Body of pancreas (tissue), 4 donors: ENCODE measurements at regions not wholly inside any gene's neighbourhood (a gene's known extent, or its start where the extent isn't known, plus 50 kb on each side); places are given as distances from the start of the nearest gene placed in this dataset.

ENCODE experiments used
- POLR2A ChIP-seq, 3 donors: fragments of 450-650 bp; IDR thresholded peaks; one replicate each; pipeline ENCODE4 v1.6.1; 2016; ENCODE audit warnings: antibody characterized with exemption in 3 of 3, mild to moderate bottlenecking in 2 of 3
- TF ChIP-seq, protein P1 (sequence below), 7 experiments: fragments of 450-650 bp in 4 of 7; fragments of 200-600 bp in 3 of 7; sonication (generic) in 3 of 7; IDR thresholded peaks; one replicate each; pipeline ENCODE4 v1.5.1; 2016 to 2019; ENCODE audit warnings: antibody characterized with exemption in 7 of 7

DNA sequence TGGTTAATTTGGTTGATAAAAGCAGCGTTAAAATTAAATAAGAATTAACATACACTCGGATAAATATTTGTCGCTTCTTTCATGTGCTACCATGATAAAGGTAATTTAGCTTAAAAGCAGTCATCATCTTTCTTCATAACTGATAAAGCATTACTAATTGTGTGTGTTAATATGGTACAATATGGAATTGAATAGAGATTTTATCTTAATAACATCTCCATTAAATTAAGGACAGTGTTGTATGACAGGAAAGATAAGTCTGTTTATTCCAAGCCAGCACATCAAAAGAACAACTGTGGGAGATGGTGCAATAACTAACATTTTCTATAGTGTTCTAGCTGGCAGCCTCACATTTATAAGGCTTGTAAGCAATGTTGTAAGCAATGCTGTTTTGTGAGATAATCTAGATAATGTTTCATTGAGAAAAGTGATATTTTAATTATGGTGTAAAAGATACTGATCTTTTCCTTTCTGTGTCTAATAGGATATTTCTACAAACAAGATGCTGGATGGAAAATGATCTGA, 64.4 kb upstream of the AFF3 start:
- TF ChIP-seq, protein P1, sequence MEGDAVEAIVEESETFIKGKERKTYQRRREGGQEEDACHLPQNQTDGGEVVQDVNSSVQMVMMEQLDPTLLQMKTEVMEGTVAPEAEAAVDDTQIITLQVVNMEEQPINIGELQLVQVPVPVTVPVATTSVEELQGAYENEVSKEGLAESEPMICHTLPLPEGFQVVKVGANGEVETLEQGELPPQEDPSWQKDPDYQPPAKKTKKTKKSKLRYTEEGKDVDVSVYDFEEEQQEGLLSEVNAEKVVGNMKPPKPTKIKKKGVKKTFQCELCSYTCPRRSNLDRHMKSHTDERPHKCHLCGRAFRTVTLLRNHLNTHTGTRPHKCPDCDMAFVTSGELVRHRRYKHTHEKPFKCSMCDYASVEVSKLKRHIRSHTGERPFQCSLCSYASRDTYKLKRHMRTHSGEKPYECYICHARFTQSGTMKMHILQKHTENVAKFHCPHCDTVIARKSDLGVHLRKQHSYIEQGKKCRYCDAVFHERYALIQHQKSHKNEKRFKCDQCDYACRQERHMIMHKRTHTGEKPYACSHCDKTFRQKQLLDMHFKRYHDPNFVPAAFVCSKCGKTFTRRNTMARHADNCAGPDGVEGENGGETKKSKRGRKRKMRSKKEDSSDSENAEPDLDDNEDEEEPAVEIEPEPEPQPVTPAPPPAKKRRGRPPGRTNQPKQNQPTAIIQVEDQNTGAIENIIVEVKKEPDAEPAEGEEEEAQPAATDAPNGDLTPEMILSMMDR (IDR thresholded peaks at IDR 0.05): no peak
- no peak for TF ChIP-seq POLR2A (IDR thresholded peaks at IDR 0.05)
